Gastrocnemius medialis (tissue), 4 donors: ENCODE measurements at regions not wholly inside any gene's neighbourhood (a gene's known extent, or its start where the extent isn't known, plus 50 kb on each side); places are given as distances from the start of the nearest gene placed in this dataset.

ENCODE experiments used
- ATAC-seq, 2 donors: fragments of 150-250 bp; one replicate each; pipeline ENCODE4 v1.9.1; 2016
- DNase-seq, 2 donors: peaks; one replicate each; pipeline ENCODE4 v3.0.0-alpha.2; 2019
- H3K27ac ChIP-seq, 4 donors: fragments of 200-600 bp; sonication (generic); 1 replicate in 1 of 4; 2 replicates in 3 of 4; pipeline ENCODE4 v1.5.1; 2016 to 2018; ENCODE audit warnings: mild to moderate bottlenecking in 2 of 4, moderate library complexity in 1 of 4
- H3K27me3 ChIP-seq, 3 donors: fragments of 200-600 bp; sonication (generic) in 2 of 3; 1 replicate in 1 of 3; 2 replicates in 2 of 3; pipeline versions ENCODE4 v1.5.1 to v1.6.0; 2016 to 2019; ENCODE audit warnings: mild to moderate bottlenecking in 1 of 3, moderate library complexity in 1 of 3
- H3K36me3 ChIP-seq, 2 donors: fragments of 200-600 bp; sonication (generic) in 1 of 2; one replicate each; pipeline ENCODE4 v1.5.1; 2017 to 2018
- H3K4me1 ChIP-seq, 2 donors: fragments of 200-600 bp; sonication (generic) in 1 of 2; one replicate each; pipeline ENCODE4 v1.5.1; 2016 to 2017; ENCODE audit warnings: mild to moderate bottlenecking in 2 of 2
- H3K4me3 ChIP-seq, 4 donors: fragments of 200-600 bp; sonication (generic) in 3 of 4; 1 replicate in 1 of 4; 2 replicates in 3 of 4; pipeline ENCODE4 v1.5.1; 2016 to 2019; ENCODE audit warnings: mild to moderate bottlenecking in 2 of 4
- H3K9me3 ChIP-seq, 3 donors: fragments of 200-600 bp; sonication (generic) in 2 of 3; 1 replicate in 1 of 3; 2 replicates in 2 of 3; pipeline ENCODE4 v1.5.1; 2016 to 2019
- CTCF ChIP-seq, 5 experiments: fragments of 450-650 bp in 3 of 5; fragments of 200-600 bp in 2 of 5; sonication (generic) in 2 of 5; IDR thresholded peaks in 4 of 5; conservative IDR thresholded peaks in 1 of 5; 1 replicate in 4 of 5; 2 replicates in 1 of 5; pipeline ENCODE4 v1.5.1; 2016 to 2019; ENCODE audit warnings: antibody characterized with exemption in 5 of 5, mild to moderate bottlenecking in 3 of 5, moderate library complexity in 3 of 5
- POLR2A ChIP-seq, 2 donors: fragments of 450-650 bp; IDR thresholded peaks; one replicate each; pipeline ENCODE4 v1.6.1; 2017; ENCODE audit warnings: antibody characterized with exemption in 2 of 2, mild to moderate bottlenecking in 2 of 2, moderate library complexity in 2 of 2
- in situ Hi-C, 4 donors: fragments of 200-750 bp; cut with MboI; loops; one replicate each; pipeline versions ENCODE4 v1.15.0 to v1.8.0; 2017; ENCODE audit warnings: low sequenced_read_pairs in 4 of 4
- intact Hi-C: fragments of 100-400 bp; cut with DNase I; formaldehyde crosslinking; loops from one replicate; pipeline ENCODE4 v1.15.1; 2023; ENCODE audit warnings: low total_unique reads

GRCh38 chr13:97141097-97141496 lies 81.0 kb upstream of the MBNL2 start:
- Histone ChIP-seq H3K9me3 (no peaks in the 10 kb centered on the region), H3K36me3 (no peaks in the 10 kb centered on the region), H3K27ac (no peak overlapping the region), H3K27me3 (no peaks in the 10 kb centered on the region), H3K4me3 (no peak overlapping the region), H3K4me1 (peaks cover 6 to 7% of the 10 kb centered on the region in 2 donors)
- no peak for ATAC-seq
- no peak for DNase-seq
- no peak for TF ChIP-seq CTCF (IDR thresholded peaks at IDR 0.05 in 4 of 5, conservative IDR thresholded peaks at IDR 0.05 in 1 of 5)
- no peak for TF ChIP-seq POLR2A (IDR thresholded peaks at IDR 0.05)
- intact Hi-C loops (no loop called here), in situ Hi-C loops (no loop called here)

- Histone ChIP-seq H3K27me3 (no peaks in the 10 kb centered on the region), H3K27ac (peak overlapping the region in 2 of 4 donors; percentile 21 to 24), H3K4me3 (peak overlapping the region in 2 of 4 donors; percentile 35 to 41), H3K4me1 (peaks cover 6 to 7% of the 10 kb centered on the region in 2 donors), H3K9me3 (no peaks in the 10 kb centered on the region), H3K36me3 (no peaks in the 10 kb centered on the region)
- intact Hi-C loops = no loop called here
- peak; percentile 92 to 99 for ATAC-seq
- TF ChIP-seq POLR2A (IDR thresholded peaks at IDR 0.05) (peak in 1 of 2 donors; percentile 31), CTCF (IDR thresholded peaks at IDR 0.05 in 4 of 5, conservative IDR thresholded peaks at IDR 0.05 in 1 of 5) (no peak)
- in situ Hi-C loops = no loop called here
- DNase-seq = peak in 1 of 2 donors; percentile 38
Observed at GRCh38 chr13:97141564-97142005, 80.5 kb upstream of the MBNL2 start.

DNA sequence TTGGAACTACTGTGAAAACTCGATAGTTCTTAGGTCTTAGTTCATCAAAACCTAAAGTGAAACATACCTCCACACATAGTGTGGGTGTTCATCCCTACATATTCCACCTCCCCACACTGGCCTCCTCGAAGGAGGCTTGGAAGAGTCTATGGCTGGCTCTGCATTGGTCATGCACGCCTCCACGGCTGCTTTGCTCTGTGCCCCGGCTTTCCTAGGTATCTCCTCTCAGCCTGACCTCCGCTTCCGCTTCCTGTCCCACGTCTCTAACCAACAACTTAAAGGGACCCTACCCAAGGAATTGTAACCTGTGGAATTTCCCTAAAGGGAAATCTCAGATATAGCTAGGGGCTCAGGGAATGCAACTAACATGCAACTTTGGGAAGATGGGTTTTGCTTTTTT lies 79.7 kb upstream of the MBNL2 start:
- Histone ChIP-seq H3K27me3 (no peaks in the 10 kb centered on the region), H3K9me3 (no peaks in the 10 kb centered on the region), H3K36me3 (no peaks in the 10 kb centered on the region), H3K27ac (peak overlapping the region in 1 of 4 donors; percentile 28), H3K4me1 (peaks cover 6 to 7% of the 10 kb centered on the region in 2 donors), H3K4me3 (peak overlapping the region; percentile 32 to 41 (median 34))
- in situ Hi-C loops = no loop called here
- peak in 1 of 2 donors; percentile 22 for DNase-seq
- intact Hi-C loops = no loop called here
- ATAC-seq = peak in 1 of 2 donors; percentile 65
- TF ChIP-seq POLR2A (IDR thresholded peaks at IDR 0.05) (no peak), CTCF (IDR thresholded peaks at IDR 0.05 in 4 of 5, conservative IDR thresholded peaks at IDR 0.05 in 1 of 5) (no peak)

DNA sequence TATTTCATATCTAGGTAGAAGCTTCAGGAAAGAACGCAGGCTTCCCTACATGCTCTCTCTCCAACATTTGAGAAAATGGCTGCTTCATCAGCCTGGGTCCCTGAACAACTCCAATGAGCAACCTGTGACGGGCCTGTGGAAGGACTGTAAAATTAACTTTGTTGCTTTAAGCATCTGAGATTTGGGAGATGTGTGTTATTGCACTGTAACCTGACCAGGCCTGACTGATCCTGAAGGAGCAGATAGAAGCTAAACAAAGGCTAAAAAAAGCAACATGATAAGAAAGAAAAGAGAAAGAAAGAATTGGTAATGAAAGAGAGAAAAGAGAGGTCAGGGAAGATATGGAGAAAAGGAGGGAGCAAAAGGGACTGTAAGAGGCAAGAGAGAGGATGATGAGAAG lies 77.1 kb upstream of the MBNL2 start:
- Histone ChIP-seq H3K9me3 (no peaks in the 10 kb centered on the region), H3K27ac (no peak overlapping the region), H3K4me3 (no peak overlapping the region), H3K36me3 (no peaks in the 10 kb centered on the region), H3K27me3 (no peaks in the 10 kb centered on the region), H3K4me1 (peaks cover 6 to 7% of the 10 kb centered on the region in 2 donors)
- in situ Hi-C loops (no loop called here), intact Hi-C loops (no loop called here)
- TF ChIP-seq CTCF (IDR thresholded peaks at IDR 0.05 in 4 of 5, conservative IDR thresholded peaks at IDR 0.05 in 1 of 5) = no peak
- no peak for TF ChIP-seq POLR2A (IDR thresholded peaks at IDR 0.05)
- ATAC-seq (no peak), DNase-seq (no peak)

DNA sequence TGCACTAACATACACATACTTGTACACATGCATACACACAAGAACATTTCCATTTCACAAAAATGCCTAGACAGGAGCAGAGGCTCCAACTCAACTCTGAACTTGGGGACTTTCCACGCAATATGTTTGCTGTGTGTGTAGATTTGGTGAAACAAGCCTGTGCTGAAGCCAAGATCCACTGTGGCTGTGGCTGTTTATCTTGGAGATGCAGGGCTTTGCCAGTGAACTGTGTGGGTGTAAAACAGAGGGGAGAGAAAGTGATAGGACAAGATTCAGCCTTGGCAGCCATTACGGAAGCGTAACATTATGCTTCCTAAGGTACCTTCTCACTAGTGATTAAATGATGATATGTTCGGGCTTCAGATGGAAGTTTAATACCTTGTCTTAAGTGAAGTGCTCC lies 73.2 kb upstream of the MBNL2 start:
- TF ChIP-seq POLR2A (IDR thresholded peaks at IDR 0.05) = no peak
- TF ChIP-seq CTCF (IDR thresholded peaks at IDR 0.05 in 4 of 5, conservative IDR thresholded peaks at IDR 0.05 in 1 of 5) = no peak
- no peak overlapping the region for H3K27ac ChIP-seq
- DNase-seq = no peak
- intact Hi-C loops = no loop called here
- H3K9me3 ChIP-seq = no peaks in the 10 kb centered on the region
- no peak overlapping the region for H3K4me3 ChIP-seq
- in situ Hi-C loops = no loop called here
- no peaks in the 10 kb centered on the region for H3K27me3 ChIP-seq
- H3K36me3 ChIP-seq = no peaks in the 10 kb centered on the region
- H3K4me1 ChIP-seq = no peaks in the 10 kb centered on the region
- no peak for ATAC-seq
